ENCODE measurements at regions not wholly inside any gene's neighbourhood (a gene's known extent, or its start where the extent isn't known, plus 50 kb on each side); places are given as distances from the start of the nearest gene placed in this dataset.

- DNase-seq (ENCODE audit: low spot score) = no peak
- in situ Hi-C loops (cut with MboI; ENCODE audit: low pct_unique_long_range_greater_than_20kb, low sequenced_read_pairs, unreplicated experiment) = no loop called here
- TF ChIP-seq CTCF (IDR thresholded peaks at IDR 0.05; ENCODE audit: extremely low read depth, insufficient read depth, missing control alignments) = no peak
Measured at GRCh38 chr10:120713573-120714205, 137.5 kb upstream of the WDR11 start.

GRCh38 chr10:120715171-120715570 is 136.0 kb upstream of the WDR11 start:
- in situ Hi-C loops (cut with MboI; ENCODE audit: low pct_unique_long_range_greater_than_20kb, low sequenced_read_pairs, unreplicated experiment) = no loop called here
- TF ChIP-seq CTCF (IDR thresholded peaks at IDR 0.05; ENCODE audit: extremely low read depth, insufficient read depth, missing control alignments) = no peak
- DNase-seq (ENCODE audit: low spot score) = no peak

GRCh38 chr10:120719333-120719732 is 131.8 kb upstream of the WDR11 start:
- DNase-seq (ENCODE audit: low spot score) = no peak
- in situ Hi-C loops (cut with MboI; ENCODE audit: low pct_unique_long_range_greater_than_20kb, low sequenced_read_pairs, unreplicated experiment) = no loop called here
- TF ChIP-seq CTCF (IDR thresholded peaks at IDR 0.05; ENCODE audit: extremely low read depth, insufficient read depth, missing control alignments) = no peak

GRCh38 chr10:120727001-120727400 is 124.2 kb upstream of the WDR11 start:
- no peak for TF ChIP-seq CTCF (IDR thresholded peaks at IDR 0.05; ENCODE audit: extremely low read depth, insufficient read depth, missing control alignments)
- in situ Hi-C loops (cut with MboI; ENCODE audit: low pct_unique_long_range_greater_than_20kb, low sequenced_read_pairs, unreplicated experiment) = loop anchor here (25.0 kb wide), 1 partner anchor 315 kb away; no protein-coding TSS in a partner anchor

GRCh38 chr10:120729547-120729946 is 121.6 kb upstream of the WDR11 start:
- no peak for DNase-seq (ENCODE audit: low spot score)
- TF ChIP-seq CTCF (IDR thresholded peaks at IDR 0.05; ENCODE audit: extremely low read depth, insufficient read depth, missing control alignments) = no peak
- in situ Hi-C loops (cut with MboI; ENCODE audit: low pct_unique_long_range_greater_than_20kb, low sequenced_read_pairs, unreplicated experiment) = loop anchor here (25.0 kb wide), 1 partner anchor 317 kb away; no protein-coding TSS in a partner anchor

More at GRCh38 chr10:120727001-120727400, 124.2 kb upstream of the WDR11 start:
- no peak for DNase-seq (ENCODE audit: low spot score)

GRCh38 chr10:120732067-120732466 is 119.1 kb upstream of the WDR11 start:
- DNase-seq (ENCODE audit: low spot score) = no peak
- TF ChIP-seq CTCF (IDR thresholded peaks at IDR 0.05; ENCODE audit: extremely low read depth, insufficient read depth, missing control alignments) = no peak
- in situ Hi-C loops (cut with MboI; ENCODE audit: low pct_unique_long_range_greater_than_20kb, low sequenced_read_pairs, unreplicated experiment) = loop anchor here (25.0 kb wide), 1 partner anchor 320 kb away; no protein-coding TSS in a partner anchor
